GM10266 (cell line): ENCODE measurements at regions not wholly inside any gene's neighbourhood (a gene's known extent, or its start where the extent isn't known, plus 50 kb on each side); places are given as distances from the start of the nearest gene placed in this dataset.
"Not testable (repeated sequence)": the region's sequence is repeated elsewhere in the genome, so short reads cannot be mapped to it uniquely, and the experiment has no call there.

Source experiments
- DNase-seq: peaks from one replicate; pipeline ENCODE4 v3.0.0; 2012; ENCODE audit errors: extremely low spot score
- TF ChIP-seq, protein P1 (sequence below): IDR thresholded peaks from 2 replicates; pipeline ENCODE4 v1.5.1; 2012; ENCODE audit warnings: mild to moderate bottlenecking, low read depth; ENCODE audit not compliant: control insufficient read depth, insufficient read depth; ENCODE audit errors: missing control alignments

DNA sequence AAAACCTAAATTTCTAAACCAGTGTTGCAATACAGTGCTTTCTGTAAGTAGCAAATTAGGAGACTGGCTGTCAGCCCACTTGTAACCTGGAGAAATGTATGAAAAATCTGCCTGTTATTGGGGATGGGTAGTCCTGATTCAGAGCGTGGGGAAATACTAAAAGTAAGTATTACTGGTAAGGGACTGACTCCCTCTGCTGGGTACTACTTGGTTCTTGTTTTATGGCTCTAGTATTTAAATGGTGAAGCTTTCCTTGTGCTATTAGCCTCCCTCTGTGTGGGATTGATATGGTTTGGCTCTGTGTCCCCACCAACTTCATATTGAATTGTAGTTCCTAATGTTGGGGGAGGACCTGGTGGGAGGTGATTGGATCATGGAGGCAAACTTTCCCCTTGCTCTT, 886.1 kb downstream of the SORCS1 start:
- DNase-seq: no peak
- TF ChIP-seq, protein P1, sequence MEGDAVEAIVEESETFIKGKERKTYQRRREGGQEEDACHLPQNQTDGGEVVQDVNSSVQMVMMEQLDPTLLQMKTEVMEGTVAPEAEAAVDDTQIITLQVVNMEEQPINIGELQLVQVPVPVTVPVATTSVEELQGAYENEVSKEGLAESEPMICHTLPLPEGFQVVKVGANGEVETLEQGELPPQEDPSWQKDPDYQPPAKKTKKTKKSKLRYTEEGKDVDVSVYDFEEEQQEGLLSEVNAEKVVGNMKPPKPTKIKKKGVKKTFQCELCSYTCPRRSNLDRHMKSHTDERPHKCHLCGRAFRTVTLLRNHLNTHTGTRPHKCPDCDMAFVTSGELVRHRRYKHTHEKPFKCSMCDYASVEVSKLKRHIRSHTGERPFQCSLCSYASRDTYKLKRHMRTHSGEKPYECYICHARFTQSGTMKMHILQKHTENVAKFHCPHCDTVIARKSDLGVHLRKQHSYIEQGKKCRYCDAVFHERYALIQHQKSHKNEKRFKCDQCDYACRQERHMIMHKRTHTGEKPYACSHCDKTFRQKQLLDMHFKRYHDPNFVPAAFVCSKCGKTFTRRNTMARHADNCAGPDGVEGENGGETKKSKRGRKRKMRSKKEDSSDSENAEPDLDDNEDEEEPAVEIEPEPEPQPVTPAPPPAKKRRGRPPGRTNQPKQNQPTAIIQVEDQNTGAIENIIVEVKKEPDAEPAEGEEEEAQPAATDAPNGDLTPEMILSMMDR: no peak

DNA sequence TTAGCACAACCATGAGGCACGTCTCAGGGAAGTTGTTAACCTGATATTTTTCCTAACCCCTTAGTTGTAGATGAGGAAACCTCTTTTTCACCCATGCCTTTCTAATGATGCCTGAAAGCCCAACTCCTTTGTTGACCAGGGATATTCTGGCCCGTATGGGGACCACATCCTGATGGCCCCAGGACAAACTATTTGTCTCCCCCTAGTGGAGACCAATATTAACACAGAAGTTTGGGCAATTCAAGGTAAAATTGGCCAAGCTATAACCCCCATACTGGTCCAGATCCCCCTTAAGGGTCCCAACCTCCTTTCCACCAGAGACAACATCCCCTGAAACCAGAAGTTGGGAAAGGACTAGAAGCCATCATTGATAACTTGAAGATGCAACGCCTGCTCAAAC, 893.3 kb downstream of the SORCS1 start:
- no peak for DNase-seq
- TF ChIP-seq, protein P1: no peak

DNA sequence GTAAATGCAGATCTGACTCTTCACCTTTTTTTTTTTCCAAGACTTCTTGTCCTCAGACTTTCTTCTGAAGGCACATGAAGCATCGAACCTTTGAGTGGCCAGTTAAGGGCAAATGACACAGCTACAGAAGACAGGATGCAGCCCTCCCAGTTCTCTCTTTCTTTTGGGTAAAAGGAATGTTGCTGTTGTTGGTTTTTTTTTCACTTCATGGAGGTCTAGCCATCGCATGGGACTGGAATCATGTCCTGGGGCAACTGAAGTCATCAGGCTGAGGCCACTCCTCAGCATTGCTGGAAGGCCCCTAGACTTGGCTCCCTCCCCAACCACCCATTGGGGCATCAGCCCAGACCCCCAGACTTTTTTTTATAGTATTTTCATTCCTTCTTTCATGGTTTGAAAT, 896.5 kb downstream of the SORCS1 start:
- TF ChIP-seq, protein P1: no peak
- DNase-seq: no peak

DNA sequence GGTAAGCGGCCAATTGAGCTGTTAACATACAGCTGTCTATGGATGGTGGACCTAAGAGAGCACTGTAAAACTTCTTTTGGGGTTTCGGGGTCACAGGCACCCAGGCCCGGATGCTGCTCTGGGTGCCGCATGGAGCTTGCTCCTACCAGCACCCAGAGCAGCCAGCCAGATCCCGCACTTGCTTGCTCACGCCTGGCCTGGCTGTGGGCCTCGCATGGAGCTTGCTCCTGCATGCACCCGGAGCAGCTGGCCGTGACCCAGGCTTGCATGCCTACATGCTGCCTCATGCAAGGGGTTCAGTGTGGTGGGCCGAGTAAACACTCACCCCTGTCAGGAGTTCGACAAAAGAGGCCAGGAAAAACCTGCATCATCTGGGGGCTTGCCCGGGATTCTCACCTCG, 896.9 kb downstream of the SORCS1 start:
- TF ChIP-seq, protein P1: no peak
- DNase-seq: no peak

GRCh38 chr10:106257432-106257831, 907.1 kb downstream of the SORCS1 start:
- DNase-seq: not testable (repeated sequence)

DNA sequence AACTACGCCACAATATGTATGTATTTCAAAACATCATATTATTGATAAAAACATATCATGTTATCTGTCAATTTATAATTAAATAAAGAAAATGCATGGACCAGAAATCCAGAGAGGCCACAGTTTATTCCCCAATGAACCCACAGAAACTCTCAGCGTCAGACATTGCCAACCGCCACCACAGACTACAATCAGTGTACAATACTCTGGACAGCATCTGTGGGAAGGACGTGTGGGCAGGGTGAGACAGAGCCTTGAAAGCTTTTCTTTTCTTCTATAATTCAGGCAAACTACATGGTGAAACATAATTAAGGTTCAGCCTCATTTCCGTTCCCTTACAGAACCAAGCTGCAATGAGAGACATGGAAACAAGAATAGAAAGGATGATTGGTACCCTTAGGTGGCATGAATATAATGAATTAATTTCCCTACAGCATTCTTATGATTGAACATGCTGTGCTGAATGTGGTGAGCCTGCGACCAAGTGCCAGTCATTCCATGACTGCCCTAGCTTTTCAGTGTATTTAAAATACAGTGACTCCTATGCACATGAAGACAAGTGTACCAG, 909.3 kb downstream of the SORCS1 start:
- no peak for DNase-seq
- TF ChIP-seq, protein P1: no peak

- TF ChIP-seq, protein P1: no peak
- no peak for DNase-seq
Observed at GRCh38 chr10:106254071-106254470, 910.4 kb downstream of the SORCS1 start.

DNA sequence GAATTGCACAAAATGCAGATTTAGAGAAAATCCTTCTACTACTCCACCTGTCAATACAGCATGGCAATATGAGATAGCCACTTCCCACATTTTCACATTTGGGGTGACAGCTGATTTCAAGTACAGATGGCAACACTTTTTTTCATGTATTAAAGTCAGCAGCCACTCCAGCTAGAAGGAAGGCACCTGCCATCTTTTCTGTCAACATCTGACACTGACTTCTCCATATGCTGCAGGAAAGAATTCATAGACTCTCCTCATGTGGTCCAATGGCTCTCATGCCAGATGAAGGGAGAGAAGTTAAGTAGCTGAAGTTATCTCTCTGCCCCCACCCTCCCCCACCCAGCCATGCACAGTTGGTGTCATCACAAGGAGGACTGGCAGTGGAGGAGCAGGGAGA, 912.0 kb downstream of the SORCS1 start:
- DNase-seq: no peak

More for the DNA sequence above, 912.0 kb downstream of the SORCS1 start:
- TF ChIP-seq, protein P1: no peak
